HEK293 (cell line): ENCODE measurements at regions not wholly inside any gene's neighbourhood (a gene's known extent, or its start where the extent isn't known, plus 50 kb on each side); places are given as distances from the start of the nearest gene placed in this dataset.

ENCODE experiments used
- TCF7L2 ChIP-seq: IDR thresholded peaks from 2 replicates; pipeline ENCODE4 v1.6.1; 2011; ENCODE audit warnings: low read depth, mild to moderate bottlenecking, inconsistent platforms, low read length, moderate library complexity, borderline replicate concordance
- ZFP3 ChIP-seq: fragments of 450-650 bp; formaldehyde crosslinking; IDR thresholded peaks from 2 replicates; pipeline ENCODE4 v1.5.1; 2016; ENCODE audit warnings: low read depth, missing biosample characterization, missing genetic modification characterization
- ZNF121 ChIP-seq: fragments of 450-650 bp; formaldehyde crosslinking; IDR thresholded peaks from 2 replicates; pipeline ENCODE4 v1.5.1; 2016; ENCODE audit warnings: missing biosample characterization, missing genetic modification characterization
- ZNF302 ChIP-seq: fragments of 450-650 bp; formaldehyde crosslinking; IDR thresholded peaks from 2 replicates; pipeline ENCODE4 v1.5.1; 2016; ENCODE audit warnings: missing biosample characterization, missing genetic modification characterization, low read depth
- ZNF335 ChIP-seq: fragments of 450-650 bp; formaldehyde crosslinking; conservative IDR thresholded peaks from 2 replicates; pipeline ENCODE4 v1.5.1; 2016; ENCODE audit warnings: missing biosample characterization, missing genetic modification characterization
- ZNF596 ChIP-seq: fragments of 450-650 bp; IDR thresholded peaks from 2 replicates; pipeline ENCODE4 v1.5.0; 2018; ENCODE audit warnings: missing biosample characterization, mild to moderate bottlenecking, missing genetic modification characterization, moderate library complexity
- TF ChIP-seq, protein P1 (sequence below): fragments of 450-650 bp; formaldehyde crosslinking; IDR thresholded peaks from 2 replicates; pipeline ENCODE4 v1.5.1; 2016; ENCODE audit warnings: missing biosample characterization, missing genetic modification characterization
- TF ChIP-seq, protein P2 (sequence below): sonication (generic); formaldehyde crosslinking; IDR thresholded peaks from 2 replicates; pipeline ENCODE4 v1.8.1; 2022; ENCODE audit warnings: mild to moderate bottlenecking, moderate library complexity, missing genetic modification reagents
- TF ChIP-seq, protein P3 (sequence below): fragments of 450-650 bp; formaldehyde crosslinking; IDR thresholded peaks from 2 replicates; pipeline ENCODE4 v1.5.1; 2016; ENCODE audit warnings: missing biosample characterization, missing genetic modification characterization

DNA sequence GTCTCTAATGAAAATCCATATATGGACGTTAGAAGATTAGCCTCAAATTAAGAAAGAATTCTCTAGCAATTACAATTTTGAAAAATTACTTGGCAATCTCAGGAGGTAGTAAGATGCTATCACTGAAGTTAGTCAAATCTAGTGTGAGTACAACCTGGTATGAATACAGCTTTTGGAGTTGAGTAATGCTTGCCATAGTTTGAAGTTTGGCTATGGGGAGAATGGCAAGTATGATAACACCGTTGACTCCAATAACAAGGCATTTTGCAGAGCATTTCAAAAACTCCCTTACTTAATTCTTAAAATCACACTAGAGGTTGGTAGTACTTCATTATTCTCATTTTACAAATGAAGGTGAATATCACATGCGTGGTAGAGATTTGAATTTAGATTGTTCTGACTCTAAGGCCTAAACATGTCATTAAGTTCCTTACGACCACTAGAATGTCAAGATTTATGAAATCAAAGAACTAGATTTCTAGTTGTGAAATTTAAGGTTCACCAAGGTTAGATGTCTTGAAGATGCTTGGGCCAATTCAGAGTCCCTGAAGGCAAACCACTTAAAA is 355.4 kb downstream of the ETS1 start:
- no peak for TF ChIP-seq ZNF335 (tag by site-specific recombination)
- TF ChIP-seq ZFP3 (tag by site-specific recombination): no peak
- no peak for TF ChIP-seq ZNF121
- TF ChIP-seq, protein P1, sequence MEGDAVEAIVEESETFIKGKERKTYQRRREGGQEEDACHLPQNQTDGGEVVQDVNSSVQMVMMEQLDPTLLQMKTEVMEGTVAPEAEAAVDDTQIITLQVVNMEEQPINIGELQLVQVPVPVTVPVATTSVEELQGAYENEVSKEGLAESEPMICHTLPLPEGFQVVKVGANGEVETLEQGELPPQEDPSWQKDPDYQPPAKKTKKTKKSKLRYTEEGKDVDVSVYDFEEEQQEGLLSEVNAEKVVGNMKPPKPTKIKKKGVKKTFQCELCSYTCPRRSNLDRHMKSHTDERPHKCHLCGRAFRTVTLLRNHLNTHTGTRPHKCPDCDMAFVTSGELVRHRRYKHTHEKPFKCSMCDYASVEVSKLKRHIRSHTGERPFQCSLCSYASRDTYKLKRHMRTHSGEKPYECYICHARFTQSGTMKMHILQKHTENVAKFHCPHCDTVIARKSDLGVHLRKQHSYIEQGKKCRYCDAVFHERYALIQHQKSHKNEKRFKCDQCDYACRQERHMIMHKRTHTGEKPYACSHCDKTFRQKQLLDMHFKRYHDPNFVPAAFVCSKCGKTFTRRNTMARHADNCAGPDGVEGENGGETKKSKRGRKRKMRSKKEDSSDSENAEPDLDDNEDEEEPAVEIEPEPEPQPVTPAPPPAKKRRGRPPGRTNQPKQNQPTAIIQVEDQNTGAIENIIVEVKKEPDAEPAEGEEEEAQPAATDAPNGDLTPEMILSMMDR (tag by site-specific recombination): no peak
- TF ChIP-seq, protein P2, sequence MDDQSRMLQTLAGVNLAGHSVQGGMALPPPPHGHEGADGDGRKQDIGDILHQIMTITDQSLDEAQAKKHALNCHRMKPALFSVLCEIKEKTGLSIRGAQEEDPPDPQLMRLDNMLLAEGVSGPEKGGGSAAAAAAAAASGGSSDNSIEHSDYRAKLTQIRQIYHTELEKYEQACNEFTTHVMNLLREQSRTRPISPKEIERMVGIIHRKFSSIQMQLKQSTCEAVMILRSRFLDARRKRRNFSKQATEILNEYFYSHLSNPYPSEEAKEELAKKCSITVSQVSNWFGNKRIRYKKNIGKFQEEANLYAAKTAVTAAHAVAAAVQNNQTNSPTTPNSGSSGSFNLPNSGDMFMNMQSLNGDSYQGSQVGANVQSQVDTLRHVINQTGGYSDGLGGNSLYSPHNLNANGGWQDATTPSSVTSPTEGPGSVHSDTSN (CRISPR knock-in tag): no peak
- no peak for TF ChIP-seq ZNF596 (tag by site-specific recombination)
- TF ChIP-seq, protein P3, sequence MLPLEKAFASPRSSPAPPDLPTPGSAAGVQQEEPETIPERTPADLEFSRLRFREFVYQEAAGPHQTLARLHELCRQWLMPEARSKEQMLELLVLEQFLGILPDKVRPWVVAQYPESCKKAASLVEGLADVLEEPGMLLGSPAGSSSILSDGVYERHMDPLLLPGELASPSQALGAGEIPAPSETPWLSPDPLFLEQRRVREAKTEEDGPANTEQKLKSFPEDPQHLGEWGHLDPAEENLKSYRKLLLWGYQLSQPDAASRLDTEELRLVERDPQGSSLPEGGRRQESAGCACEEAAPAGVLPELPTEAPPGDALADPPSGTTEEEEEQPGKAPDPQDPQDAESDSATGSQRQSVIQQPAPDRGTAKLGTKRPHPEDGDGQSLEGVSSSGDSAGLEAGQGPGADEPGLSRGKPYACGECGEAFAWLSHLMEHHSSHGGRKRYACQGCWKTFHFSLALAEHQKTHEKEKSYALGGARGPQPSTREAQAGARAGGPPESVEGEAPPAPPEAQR (tag by site-specific recombination): no peak
- no peak for TF ChIP-seq ZNF302 (tag by site-specific recombination)
- no peak for TF ChIP-seq TCF7L2
